GM23338 (cell line): ENCODE measurements at regions not wholly inside any gene's neighbourhood (a gene's known extent, or its start where the extent isn't known, plus 50 kb on each side); places are given as distances from the start of the nearest gene placed in this dataset.

ENCODE experiments used
- CREB1 ChIP-seq: fragments of 250-450 bp; sonication (Bioruptor Pico); IDR thresholded peaks from 2 replicates; pipeline ENCODE4 v1.5.0; 2020; ENCODE audit warnings: low read depth, mild to moderate bottlenecking, moderate library complexity
- CTCF ChIP-seq, 2 experiments: fragments of 200-600 bp in 1 of 2; sonication (generic) in 1 of 2; conservative IDR thresholded peaks; 2 replicates each; pipeline versions ENCODE4 v1.5.1 to v1.6.1; 2016 to 2017; ENCODE audit warnings: antibody characterized with exemption in 2 of 2, low read depth in 2 of 2, mild to moderate bottlenecking in 2 of 2, moderate library complexity in 1 of 2
- JUNB ChIP-seq: IDR thresholded peaks from one replicate; pipeline ENCODE4 v1.6.1; 2016; ENCODE audit warnings: antibody characterized with exemption; ENCODE audit not compliant: unreplicated experiment
- POLR2AphosphoS5 ChIP-seq: IDR thresholded peaks from 2 replicates; pipeline ENCODE4 v1.6.1; 2016; ENCODE audit warnings: antibody characterized with exemption, low read depth
- STAT1 ChIP-seq: IDR thresholded peaks from one replicate; pipeline ENCODE4 v1.6.1; 2016; ENCODE audit warnings: antibody characterized with exemption; ENCODE audit not compliant: unreplicated experiment

DNA sequence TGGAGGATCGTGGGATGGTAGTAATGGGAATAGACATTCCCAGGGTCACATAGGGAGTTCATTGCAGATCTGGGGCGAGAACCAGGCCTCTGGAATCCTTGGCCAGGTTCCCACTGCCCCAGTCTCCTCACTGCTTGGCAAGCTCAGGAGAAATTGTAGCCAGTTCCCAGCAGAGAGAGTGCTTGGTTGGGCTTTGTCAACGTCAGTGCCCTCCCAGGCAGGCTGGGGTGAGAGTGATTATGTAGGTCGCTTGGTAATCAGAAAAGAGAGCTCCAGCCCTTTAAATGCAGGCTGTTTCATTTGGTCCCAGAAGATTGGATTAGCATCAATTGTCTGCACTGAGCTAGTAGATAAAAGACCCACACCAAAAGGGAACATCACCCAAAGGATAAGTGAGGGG, 51.8 kb upstream of the GALNT10 start:
- TF ChIP-seq POLR2AphosphoS5 (no peak), CTCF (conservative IDR thresholded peaks at IDR 0.05; ENCODE audit: low read depth in 2 of 2) (no peak), CREB1 (no peak), JUNB (no peak), STAT1 (no peak)
